Endothelial cell of umbilical vein (primary cell): ENCODE measurements at regions not wholly inside any gene's neighbourhood (a gene's known extent, or its start where the extent isn't known, plus 50 kb on each side); places are given as distances from the start of the nearest gene placed in this dataset.

ENCODE experiments used
- BruUV-seq: library from RNA; stranded (reverse); fragments of 400-500 nt; replicated peaks from 2 replicates; lab custom pipeline; 2021; lab: Mats Ljungman, UMichigan
- CTCF ChIA-PET: fragments of 300-600, 350-600 bp; sonication (Branson Sonifier 250); formaldehyde crosslinking; loops from one replicate; lab custom pipeline; 2021; ENCODE audit warnings: antibody characterized with exemption, inconsistent platforms; lab: Charles Lee
- POLR2A ChIA-PET: fragments of 300-600, 350-600 bp; sonication (Branson Sonifier 250); formaldehyde crosslinking; loops from one replicate; lab custom pipeline; 2021; ENCODE audit warnings: antibody characterized with exemption, inconsistent platforms; lab: Charles Lee
- DNase-seq: peaks from one replicate; pipeline ENCODE4 v3.0.0-alpha.2; 2011; ENCODE audit warnings: low read depth, low spot score
- FAIRE-seq: peaks from 2 replicates; lab custom pipeline; 2011; peaks lifted over from hg19 to GRCh38; lab: Jason Lieb, UNC
- H2AFZ ChIP-seq: 2 replicates; pipeline ENCODE4 v1.6.0; 2012; ENCODE audit warnings: low read depth, low read length, control low read depth, inconsistent platforms
- H3K27ac ChIP-seq: 2 replicates; pipeline ENCODE4 v1.5.1; 2011; ENCODE audit warnings: low read depth, mild to moderate bottlenecking, control low read depth, low read length, moderate library complexity; ENCODE audit not compliant: insufficient read depth
- H3K27me3 ChIP-seq, 2 experiments: 2 replicates each; pipeline versions ENCODE4 v1.6.0 to v1.6.1; 2011; ENCODE audit warnings: low read length in 2 of 2, mixed read lengths in 1 of 2; ENCODE audit not compliant: control insufficient read depth in 2 of 2, insufficient read depth in 2 of 2
- H3K36me3 ChIP-seq, 2 experiments: 2 replicates in 1 of 2; 3 replicates in 1 of 2; pipeline ENCODE4 v1.5.1; 2011; ENCODE audit warnings: low read length in 2 of 2, mild to moderate bottlenecking in 1 of 2, moderate library complexity in 1 of 2; ENCODE audit not compliant: control insufficient read depth in 2 of 2, insufficient read depth in 2 of 2; ENCODE audit errors: extremely low read depth in 1 of 2
- H3K4me1 ChIP-seq: 3 replicates; pipeline ENCODE4 v1.5.1; 2011; ENCODE audit warnings: mild to moderate bottlenecking, low read length; ENCODE audit not compliant: control insufficient read depth, insufficient read depth; ENCODE audit errors: extremely low read depth
- H3K4me2 ChIP-seq: 2 replicates; pipeline ENCODE4 v1.6.1; 2011; ENCODE audit warnings: low read length, control low read depth, mixed read lengths; ENCODE audit not compliant: insufficient read depth
- H3K4me3 ChIP-seq, 3 experiments: fragments of 200-600 bp in 1 of 3; sonication (generic), shearing (Covaris generic) in 1 of 3; replicated peaks in 1 of 3; 2 replicates each; pipeline ENCODE4 v1.5.1; 2011 to 2016; ENCODE audit warnings: control low read depth in 3 of 3, low read length in 3 of 3, mild to moderate bottlenecking in 2 of 3, inconsistent platforms in 1 of 3, low read depth in 1 of 3, moderate library complexity in 1 of 3; ENCODE audit not compliant: insufficient read depth in 1 of 3
- H3K79me2 ChIP-seq: 2 replicates; pipeline ENCODE4 v1.6.0; 2012; ENCODE audit warnings: low read length, inconsistent platforms; ENCODE audit not compliant: control insufficient read depth, insufficient read depth
- H3K9ac ChIP-seq: replicated peaks from 2 replicates; pipeline ENCODE3; 2011; ENCODE audit warnings: low read length, control low read depth; ENCODE audit not compliant: insufficient read depth; ENCODE audit errors: extremely low read depth
- H3K9me1 ChIP-seq: replicated peaks from 3 replicates; pipeline ENCODE4 v1.6.0; 2011; ENCODE audit warnings: mild to moderate bottlenecking, low read length; ENCODE audit not compliant: control insufficient read depth, insufficient read depth; ENCODE audit errors: extremely low read depth
- H3K9me3 ChIP-seq: replicated peaks from 2 replicates; pipeline ENCODE4 v1.5.1; 2012; ENCODE audit warnings: low read length, inconsistent platforms; ENCODE audit not compliant: control insufficient read depth, insufficient read depth
- H4K20me1 ChIP-seq: replicated peaks from 2 replicates; pipeline ENCODE3; 2011; ENCODE audit warnings: mild to moderate bottlenecking, low read length; ENCODE audit not compliant: control insufficient read depth, insufficient read depth; ENCODE audit errors: extremely low read depth
- EZH2 ChIP-seq: IDR thresholded peaks from 2 replicates; pipeline ENCODE4 v1.6.1; 2012; ENCODE audit warnings: borderline replicate concordance, low read depth, mild to moderate bottlenecking, moderate library complexity, low read length, inconsistent platforms; ENCODE audit not compliant: severe bottlenecking
- FOS ChIP-seq: IDR thresholded peaks from 2 replicates; pipeline ENCODE4 v1.6.1; 2011; ENCODE audit warnings: mild to moderate bottlenecking, low read length, moderate library complexity, borderline replicate concordance; ENCODE audit not compliant: insufficient read depth
- GATA2 ChIP-seq: IDR thresholded peaks from 2 replicates; pipeline ENCODE4 v1.7.0; 2011; ENCODE audit warnings: low read depth, mild to moderate bottlenecking, moderate library complexity, mixed read lengths, low read length; ENCODE audit not compliant: insufficient read length, insufficient read depth
- MYC ChIP-seq: IDR thresholded peaks from one replicate; pipeline ENCODE4 v1.6.1; 2011; ENCODE audit warnings: mild to moderate bottlenecking, low read depth, low read length
- POLR2A ChIP-seq: IDR thresholded peaks from 2 replicates; pipeline ENCODE4 v1.6.1; 2012; ENCODE audit warnings: low read depth, mild to moderate bottlenecking, control low read depth, low read length
- dilution Hi-C: fragments of 300-500 bp; cut with MboI; formaldehyde crosslinking; loops from one replicate; pipeline ENCODE4 v1.15.0; 2019; ENCODE audit warnings: low sequenced_read_pairs; ENCODE audit not compliant: extremely low pct_ligation_motif_present
- intact Hi-C: fragments of 100-400 bp; cut with micrococcal nuclease; formaldehyde crosslinking; loops from one replicate; pipeline ENCODE4 v1.10.0; 2022

DNA sequence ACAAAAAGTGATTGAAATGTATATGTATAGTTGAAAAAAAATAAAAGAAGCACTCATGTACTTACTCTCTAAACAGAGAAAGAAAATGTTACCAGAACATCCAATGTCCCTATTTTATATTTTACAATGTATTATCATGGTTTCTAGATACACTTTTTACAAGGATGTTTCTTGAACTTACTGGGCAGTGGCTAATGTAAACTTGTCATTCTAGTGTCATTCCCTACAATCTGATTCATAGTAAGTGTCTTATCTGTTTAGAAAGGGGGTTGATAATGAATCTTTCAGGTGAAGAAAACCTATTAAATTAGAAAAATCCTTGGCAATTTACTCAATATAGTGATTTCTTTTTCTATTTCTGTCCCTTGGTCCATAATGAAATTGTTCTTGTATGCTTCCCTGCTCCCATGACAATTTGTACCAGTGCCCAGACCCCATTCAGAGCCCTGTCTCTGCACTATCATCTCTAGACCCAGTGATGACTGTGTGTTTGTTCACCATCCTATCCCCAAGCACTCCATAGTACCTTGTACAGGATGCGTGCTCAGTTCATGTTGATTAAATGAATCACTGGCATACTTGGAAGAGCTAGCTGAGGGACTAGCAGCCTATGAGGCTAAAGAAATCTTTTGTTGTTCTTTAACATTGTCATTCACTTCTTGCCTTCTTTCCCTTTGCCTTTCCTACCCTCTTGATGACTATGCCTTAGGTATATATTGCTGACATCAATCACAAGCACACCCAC lies 101.2 kb downstream of the HMHB1 start:
- no peaks in the 10 kb centered on the region for H4K20me1 ChIP-seq
- DNase-seq: peak; percentile 46
- no peaks in the 10 kb centered on the region for H3K9me3 ChIP-seq
- no peaks in the 10 kb centered on the region for H3K9me1 ChIP-seq
- dilution Hi-C loops (no loop called here), intact Hi-C loops (no loop called here)
- H3K4me3 ChIP-seq: no peak overlapping the region
- TF ChIP-seq FOS (peak; percentile 72), MYC (no peak), GATA2 (peak; percentile 36)
- no TSS peak for BruUV-seq
- H3K79me2 ChIP-seq: no peaks in the 10 kb centered on the region
- CTCF ChIA-PET: no interaction called here
- no peak overlapping the region for H3K9ac ChIP-seq
- H3K4me1 ChIP-seq: no peaks in the 10 kb centered on the region
- no peak overlapping the region for H3K4me2 ChIP-seq
- no peaks in the 10 kb centered on the region for H3K36me3 ChIP-seq
- no peak overlapping the region for H2AFZ ChIP-seq
- POLR2A ChIA-PET: no interaction called here
- H3K27me3 ChIP-seq: no peaks in the 10 kb centered on the region
- no peak for FAIRE-seq
- H3K27ac ChIP-seq: no peak overlapping the region

DNA sequence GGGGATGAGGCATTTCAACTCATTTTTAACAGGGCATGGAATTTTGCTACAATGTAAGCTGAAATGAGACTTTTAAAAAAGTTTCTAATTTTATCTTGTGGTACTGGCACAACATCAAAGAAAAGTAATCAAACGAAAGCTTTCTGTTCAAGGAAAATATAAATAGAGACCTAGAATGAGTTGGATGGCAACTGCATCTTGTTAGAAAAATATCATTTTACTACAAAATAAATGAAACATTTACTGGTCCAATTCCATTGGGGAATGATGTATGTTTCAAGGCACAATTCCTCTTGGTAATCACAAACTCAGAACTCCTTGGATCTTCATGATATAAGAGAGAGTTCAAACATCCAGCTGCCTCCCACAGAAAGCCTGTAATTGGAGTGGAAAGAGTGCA lies 102.8 kb downstream of the HMHB1 start:
- Histone ChIP-seq H3K9me1 (no peaks in the 10 kb centered on the region), H3K9me3 (no peaks in the 10 kb centered on the region), H3K36me3 (no peaks in the 10 kb centered on the region), H3K9ac (no peak overlapping the region), H4K20me1 (no peaks in the 10 kb centered on the region), H3K4me1 (no peaks in the 10 kb centered on the region), H2AFZ (no peak overlapping the region), H3K4me2 (no peak overlapping the region), H3K27me3 (no peaks in the 10 kb centered on the region), H3K4me3 (no peak overlapping the region), H3K27ac (no peak overlapping the region), H3K79me2 (no peaks in the 10 kb centered on the region)
- no peak for DNase-seq
- no peak for TF ChIP-seq POLR2A
- no peak for TF ChIP-seq EZH2
- ChIA-PET POLR2A (no interaction called here), CTCF (no interaction called here)
- dilution Hi-C loops (no loop called here), intact Hi-C loops (no loop called here)
- BruUV-seq: no TSS peak
- FAIRE-seq: no peak
